ENCODE measurements at regions not wholly inside any gene's neighbourhood (a gene's known extent, or its start where the extent isn't known, plus 50 kb on each side); places are given as distances from the start of the nearest gene placed in this dataset.
"Not testable (repeated sequence)": the region's sequence is repeated elsewhere in the genome, so short reads cannot be mapped to it uniquely, and the experiment has no call there.

- Histone ChIP-seq H3K27ac (no peak overlapping the region), H3K27me3 (no peaks in the 10 kb centered on the region), H3K4me1 (no peaks in the 10 kb centered on the region), H3K36me3 (no peaks in the 10 kb centered on the region), H3K4me3 (no peak overlapping the region), H3K9me3 (no peaks in the 10 kb centered on the region)
- intact Hi-C loops (cut with DNase I): no loop called here
- ATAC-seq: no peak
- no peak for DNase-seq
- 66 to 80% methylated on average over 10 of the region's 10 CpGs for WGBS, 2 donors
- no peak for FAIRE-seq
- TF ChIP-seq, protein P1, sequence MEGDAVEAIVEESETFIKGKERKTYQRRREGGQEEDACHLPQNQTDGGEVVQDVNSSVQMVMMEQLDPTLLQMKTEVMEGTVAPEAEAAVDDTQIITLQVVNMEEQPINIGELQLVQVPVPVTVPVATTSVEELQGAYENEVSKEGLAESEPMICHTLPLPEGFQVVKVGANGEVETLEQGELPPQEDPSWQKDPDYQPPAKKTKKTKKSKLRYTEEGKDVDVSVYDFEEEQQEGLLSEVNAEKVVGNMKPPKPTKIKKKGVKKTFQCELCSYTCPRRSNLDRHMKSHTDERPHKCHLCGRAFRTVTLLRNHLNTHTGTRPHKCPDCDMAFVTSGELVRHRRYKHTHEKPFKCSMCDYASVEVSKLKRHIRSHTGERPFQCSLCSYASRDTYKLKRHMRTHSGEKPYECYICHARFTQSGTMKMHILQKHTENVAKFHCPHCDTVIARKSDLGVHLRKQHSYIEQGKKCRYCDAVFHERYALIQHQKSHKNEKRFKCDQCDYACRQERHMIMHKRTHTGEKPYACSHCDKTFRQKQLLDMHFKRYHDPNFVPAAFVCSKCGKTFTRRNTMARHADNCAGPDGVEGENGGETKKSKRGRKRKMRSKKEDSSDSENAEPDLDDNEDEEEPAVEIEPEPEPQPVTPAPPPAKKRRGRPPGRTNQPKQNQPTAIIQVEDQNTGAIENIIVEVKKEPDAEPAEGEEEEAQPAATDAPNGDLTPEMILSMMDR (IDR thresholded peaks at IDR 0.05): no peak
Measured at GRCh38 chr2:215236131-215236530, 75.7 kb upstream of the ATIC start.

- H3K9me3 ChIP-seq: not testable (repeated sequence)
Measured at GRCh38 chr2:215220221-215220620, 81.8 kb upstream of the ABCA12 start.

GRCh38 chr2:215218587-215219577 lies 80.5 kb upstream of the ABCA12 start:
- FAIRE-seq: no peak
- peak in 1 of 6 donors; percentile 56 for DNase-seq

More at GRCh38 chr2:215220221-215220620, 81.8 kb upstream of the ABCA12 start:
- FAIRE-seq; H3K27ac ChIP-seq; H3K36me3 ChIP-seq; DNase-seq; intact Hi-C loops (cut with DNase I); H3K27me3 ChIP-seq; H3K4me1 ChIP-seq; ATAC-seq; H3K4me3 ChIP-seq: not testable (repeated sequence)
- WGBS, 2 donors: 81 to 91% methylated on average over 19 of the region's 19 CpGs

DNA sequence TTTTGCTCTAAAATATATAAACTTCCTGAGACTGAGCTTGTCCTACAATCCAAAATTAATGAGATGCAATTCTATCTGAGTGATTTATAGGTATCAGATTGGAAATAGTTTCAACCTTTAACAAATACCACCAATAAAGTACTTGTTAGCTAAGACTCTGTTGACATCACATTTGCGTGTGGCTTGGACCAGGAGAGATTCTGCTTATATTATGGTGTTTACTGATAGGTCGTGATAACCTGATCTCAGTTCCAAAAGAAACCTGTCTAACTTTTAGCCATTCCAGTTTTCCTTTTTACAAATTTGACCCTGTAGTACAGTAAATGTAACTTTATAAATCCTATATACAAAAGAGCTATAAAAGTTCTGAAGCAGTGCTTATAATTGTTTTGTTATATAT lies 78.4 kb upstream of the ABCA12 start:
- H3K9me3 ChIP-seq: no peaks in the 10 kb centered on the region
- TF ChIP-seq, protein P1 (IDR thresholded peaks at IDR 0.05): no peak
- no peaks in the 10 kb centered on the region for H3K36me3 ChIP-seq
- no peak overlapping the region for H3K27ac ChIP-seq
- H3K4me1 ChIP-seq: no peaks in the 10 kb centered on the region
- ATAC-seq (no peak), FAIRE-seq (no peak), DNase-seq (no peak)
- intact Hi-C loops (cut with DNase I): no loop called here
- H3K4me3 ChIP-seq: no peak overlapping the region
- 22 to 23% methylated on average over 2 of the region's 2 CpGs for WGBS, 2 donors
- H3K27me3 ChIP-seq: no peaks in the 10 kb centered on the region

More at GRCh38 chr2:215218587-215219577, 80.5 kb upstream of the ABCA12 start:
- Histone ChIP-seq H3K27me3 (no peaks in the 10 kb centered on the region), H3K4me1 (no peaks in the 10 kb centered on the region), H3K36me3 (no peaks in the 10 kb centered on the region), H3K9me3 (no peaks in the 10 kb centered on the region), H3K4me3 (no peak overlapping the region), H3K27ac (no peak overlapping the region)
- ATAC-seq: no peak
- intact Hi-C loops (cut with DNase I): no loop called here
- WGBS, 2 donors: 72 to 76% methylated on average over 32 of the region's 32 CpGs
- TF ChIP-seq, protein P1 (IDR thresholded peaks at IDR 0.05): no peak

DNA sequence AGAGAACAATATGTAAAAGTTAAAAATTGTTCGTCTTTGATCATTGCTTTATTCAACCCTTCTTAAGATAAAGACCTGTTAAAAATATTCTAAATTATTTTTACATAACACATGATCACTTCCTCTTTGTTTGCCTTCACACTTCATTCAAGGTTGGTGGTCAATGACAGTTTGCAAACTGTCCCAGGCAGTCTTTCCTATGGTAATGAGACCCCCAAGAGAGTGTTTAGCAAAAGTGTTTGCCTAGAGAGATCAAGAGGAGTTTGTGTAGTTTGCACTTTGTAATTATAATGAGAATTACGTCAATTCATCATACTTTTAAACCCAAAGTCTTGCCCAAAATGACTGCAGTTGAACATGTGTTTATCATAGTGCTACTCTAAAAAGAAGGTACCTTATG lies 77.2 kb upstream of the ABCA12 start:
- DNase-seq (no peak), ATAC-seq (no peak), FAIRE-seq (no peak)
- Histone ChIP-seq H3K27me3 (no peaks in the 10 kb centered on the region), H3K36me3 (no peaks in the 10 kb centered on the region), H3K4me3 (no peak overlapping the region), H3K27ac (no peak overlapping the region), H3K9me3 (no peaks in the 10 kb centered on the region), H3K4me1 (no peaks in the 10 kb centered on the region)
- intact Hi-C loops (cut with DNase I): no loop called here
- TF ChIP-seq, protein P1 (IDR thresholded peaks at IDR 0.05): no peak
- 18 to 25% methylated on average over 2 of the region's 2 CpGs for WGBS, 2 donors

Measured in pancreas (tissue), 10 donors.